Psoas muscle (tissue), 7 donors: ENCODE measurements at regions not wholly inside any gene's neighbourhood (a gene's known extent, or its start where the extent isn't known, plus 50 kb on each side); places are given as distances from the start of the nearest gene placed in this dataset.

Source experiments
- ATAC-seq, 4 donors: fragments of 200-7000 bp; cut with Tn5 transposase; one replicate each; pipeline ENCODE4 v1.9.1; 2020; ENCODE audit warnings: moderate library complexity in 3 of 4, mild to moderate bottlenecking in 2 of 4
- DNase-seq, 2 donors: peaks; one replicate each; pipeline ENCODE4 v3.0.0-alpha.2; 2020
- H3K27ac ChIP-seq: fragments of 200-600 bp; one replicate; pipeline ENCODE4 v1.8.0; 2022
- H3K27me3 ChIP-seq, 3 donors: fragments of 200-600 bp in 1 of 3; one replicate each; pipeline versions ENCODE4 v1.6.1 to v1.8.0; 2013 to 2022; ENCODE audit warnings: low read length in 2 of 3, mild to moderate bottlenecking in 2 of 3, moderate library complexity in 1 of 3; ENCODE audit not compliant: insufficient read depth in 3 of 3
- H3K36me3 ChIP-seq, 2 donors: fragments of 200-600 bp in 1 of 2; one replicate each; pipeline versions ENCODE4 v1.6.1 to v1.8.0; 2013 to 2022; ENCODE audit warnings: low read depth in 1 of 2, mild to moderate bottlenecking in 1 of 2, moderate library complexity in 1 of 2; ENCODE audit not compliant: insufficient read depth in 1 of 2
- H3K4me1 ChIP-seq: fragments of 200-600 bp; one replicate; pipeline ENCODE4 v1.8.0; 2022
- H3K4me3 ChIP-seq: fragments of 200-600 bp; one replicate; pipeline ENCODE4 v1.8.0; 2022; ENCODE audit warnings: mild to moderate bottlenecking
- H3K9me3 ChIP-seq: fragments of 200-600 bp; one replicate; pipeline ENCODE4 v1.8.0; 2022
- WGBS, 3 donors: extraction: QIAGEN DNeasy Blood & Tissue Kit; methylation state at CpG; one replicate each; pipeline versions ENCODE4 v1.1.6 to v1.1.7; 2013; 5-methylcytosine and 5-hydroxymethylcytosine counted together
- intact Hi-C, 2 donors: fragments of 100-400 bp; cut with DNase I; formaldehyde crosslinking; loops; one replicate each; pipeline versions ENCODE4 v1.11.0 to v1.14.2; 2022
- TF ChIP-seq, protein P1 (sequence below): fragments of 200-600 bp; IDR thresholded peaks from one replicate; pipeline ENCODE4 v1.8.0; 2022; ENCODE audit warnings: antibody characterized with exemption
- donor health status: healthy with polysubstance abuse.
- donor health status: DM: no; HTN: no; CAD: no; lungs with moderate emphysema.
- donor health status: Bipolar disorder and iron deficiency.
- donor health status: healthy.
- donor health status: DM: yes; HTN: yes; CAD: no.
- donor health status: DM: no; HTN: no; CAD: no.
- donor health status: DM: yes; HTN: yes; CAD: no.

- ATAC-seq = no peak
- no peaks in the 10 kb centered on the region for H3K27me3 ChIP-seq
- 57 to 61% (median 61%) methylated on average over 5 of the region's 5 CpGs for WGBS, 3 donors
- intact Hi-C loops = no loop called here
- H3K4me1 ChIP-seq = no peaks in the 10 kb centered on the region
- H3K36me3 ChIP-seq = no peaks in the 10 kb centered on the region
- DNase-seq = no peak
- no peaks in the 10 kb centered on the region for H3K9me3 ChIP-seq
- TF ChIP-seq, protein P1, sequence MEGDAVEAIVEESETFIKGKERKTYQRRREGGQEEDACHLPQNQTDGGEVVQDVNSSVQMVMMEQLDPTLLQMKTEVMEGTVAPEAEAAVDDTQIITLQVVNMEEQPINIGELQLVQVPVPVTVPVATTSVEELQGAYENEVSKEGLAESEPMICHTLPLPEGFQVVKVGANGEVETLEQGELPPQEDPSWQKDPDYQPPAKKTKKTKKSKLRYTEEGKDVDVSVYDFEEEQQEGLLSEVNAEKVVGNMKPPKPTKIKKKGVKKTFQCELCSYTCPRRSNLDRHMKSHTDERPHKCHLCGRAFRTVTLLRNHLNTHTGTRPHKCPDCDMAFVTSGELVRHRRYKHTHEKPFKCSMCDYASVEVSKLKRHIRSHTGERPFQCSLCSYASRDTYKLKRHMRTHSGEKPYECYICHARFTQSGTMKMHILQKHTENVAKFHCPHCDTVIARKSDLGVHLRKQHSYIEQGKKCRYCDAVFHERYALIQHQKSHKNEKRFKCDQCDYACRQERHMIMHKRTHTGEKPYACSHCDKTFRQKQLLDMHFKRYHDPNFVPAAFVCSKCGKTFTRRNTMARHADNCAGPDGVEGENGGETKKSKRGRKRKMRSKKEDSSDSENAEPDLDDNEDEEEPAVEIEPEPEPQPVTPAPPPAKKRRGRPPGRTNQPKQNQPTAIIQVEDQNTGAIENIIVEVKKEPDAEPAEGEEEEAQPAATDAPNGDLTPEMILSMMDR = no peak
- no peak overlapping the region for H3K27ac ChIP-seq
- no peak overlapping the region for H3K4me3 ChIP-seq
These were observed 184.3 kb upstream of the MBL2 start for GRCh38 chr10:52956861-52957260.

GRCh38 chr10:52956461-52956860 lies 183.9 kb upstream of the MBL2 start:
- intact Hi-C loops = no loop called here
- TF ChIP-seq, protein P1 = no peak
- Histone ChIP-seq H3K4me1 (no peaks in the 10 kb centered on the region), H3K36me3 (no peaks in the 10 kb centered on the region), H3K27me3 (no peaks in the 10 kb centered on the region), H3K27ac (no peak overlapping the region), H3K9me3 (no peaks in the 10 kb centered on the region), H3K4me3 (no peak overlapping the region)
- WGBS, 3 donors = 33 to 42% (median 40%) methylated on average over 3 of the region's 3 CpGs
- ATAC-seq = no peak
- DNase-seq = no peak

GRCh38 chr10:52955337-52955736 lies 182.8 kb upstream of the MBL2 start:
- intact Hi-C loops = no loop called here
- Histone ChIP-seq H3K4me3 (no peak overlapping the region), H3K27ac (no peak overlapping the region), H3K36me3 (no peaks in the 10 kb centered on the region), H3K9me3 (no peaks in the 10 kb centered on the region), H3K4me1 (no peaks in the 10 kb centered on the region), H3K27me3 (no peaks in the 10 kb centered on the region)
- TF ChIP-seq, protein P1 = no peak
- ATAC-seq (no peak), DNase-seq (no peak)
- 87 to 94% (median 93%) methylated on average over 18 to 21 of the region's 21 CpGs for WGBS, 3 donors

DNA sequence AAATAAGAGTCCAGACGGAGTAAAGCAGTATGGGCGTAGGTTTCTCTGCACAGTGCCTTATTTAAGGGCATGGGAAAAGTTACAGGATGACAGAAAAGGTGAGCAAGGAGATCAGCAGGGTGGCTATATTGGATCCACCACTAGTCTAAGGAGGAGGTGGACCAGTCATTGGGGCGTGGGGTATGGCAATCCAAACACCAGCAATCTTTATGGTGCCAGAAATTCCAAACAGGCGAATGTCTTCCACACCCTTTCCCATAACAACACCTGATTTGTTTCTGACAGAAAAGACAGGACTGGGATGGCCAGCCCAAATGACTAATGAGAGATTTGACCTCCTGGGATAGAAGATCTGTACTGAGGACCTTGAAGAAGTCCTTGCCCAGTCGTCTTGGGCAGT lies 181.8 kb upstream of the MBL2 start:
- intact Hi-C loops = no loop called here
- H3K36me3 ChIP-seq = no peaks in the 10 kb centered on the region
- TF ChIP-seq, protein P1 = no peak
- no peak overlapping the region for H3K27ac ChIP-seq
- no peaks in the 10 kb centered on the region for H3K27me3 ChIP-seq
- ATAC-seq (no peak), DNase-seq (no peak)
- H3K9me3 ChIP-seq = no peaks in the 10 kb centered on the region
- H3K4me1 ChIP-seq = no peaks in the 10 kb centered on the region
- WGBS, 3 donors = 83 to 90% (median 89%) methylated on average over 5 of the region's 5 CpGs
- no peak overlapping the region for H3K4me3 ChIP-seq

DNA sequence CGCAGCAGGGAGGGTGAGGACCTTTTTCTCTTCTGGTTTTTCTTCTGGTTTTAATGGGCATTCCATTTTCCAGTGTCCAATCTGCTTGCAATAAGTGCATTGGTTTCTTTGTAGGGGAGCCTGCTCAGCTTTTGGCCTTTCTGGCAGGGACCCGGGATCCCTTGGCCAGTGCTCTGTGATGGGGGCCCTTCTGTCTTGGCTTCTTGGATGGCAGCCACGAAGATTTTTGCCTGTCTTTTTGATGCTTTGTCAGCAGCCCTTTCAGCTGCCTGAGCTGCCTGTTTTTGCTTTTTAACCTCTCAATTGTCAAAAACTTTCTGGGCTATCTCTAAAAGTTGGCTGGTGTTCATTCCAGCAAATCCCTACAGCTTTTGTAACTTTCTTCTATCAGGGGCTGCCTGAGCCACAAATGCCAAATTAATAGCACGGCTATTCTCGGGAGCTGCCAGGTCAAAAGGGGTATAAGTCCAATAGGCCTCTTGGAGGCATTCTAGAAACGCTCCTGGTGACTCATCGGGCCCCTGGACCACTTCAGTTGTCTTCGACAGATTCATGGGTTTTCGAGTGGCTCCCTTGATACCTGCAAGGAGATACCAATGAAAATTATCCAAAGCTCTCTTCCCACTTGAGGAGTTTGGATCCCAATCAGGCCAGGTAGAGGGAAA lies 179.9 kb upstream of the MBL2 start:
- intact Hi-C loops = no loop called here
- no peaks in the 10 kb centered on the region for H3K36me3 ChIP-seq
- WGBS, 3 donors = 53 to 65% (median 65%) methylated on average over 9 of the region's 9 CpGs
- TF ChIP-seq, protein P1 = no peak
- ATAC-seq (no peak), DNase-seq (no peak)
- H3K4me1 ChIP-seq = no peaks in the 10 kb centered on the region
- no peak overlapping the region for H3K4me3 ChIP-seq
- H3K9me3 ChIP-seq = no peaks in the 10 kb centered on the region
- no peaks in the 10 kb centered on the region for H3K27me3 ChIP-seq
- H3K27ac ChIP-seq = no peak overlapping the region
